Transverse colon (tissue), 4 donors: ENCODE measurements at regions not wholly inside any gene's neighbourhood (a gene's known extent, or its start where the extent isn't known, plus 50 kb on each side); places are given as distances from the start of the nearest gene placed in this dataset.

Experiments
- DNase-seq: peaks from one replicate; pipeline ENCODE4 v3.0.0-alpha.2; 2019
- H3K27ac ChIP-seq, 4 donors: fragments of 200-600 bp; sonication (generic); 2 replicates each; pipeline ENCODE4 v1.5.1; 2016 to 2018; ENCODE audit warnings: inconsistent platforms in 4 of 4
- H3K27me3 ChIP-seq: fragments of 200-600 bp; sonication (generic); 2 replicates; pipeline ENCODE4 v1.5.1; 2017; ENCODE audit warnings: inconsistent platforms
- H3K36me3 ChIP-seq, 4 donors: fragments of 200-600 bp; sonication (generic); 2 replicates each; pipeline ENCODE4 v1.5.1; 2017 to 2019; ENCODE audit warnings: inconsistent platforms in 4 of 4
- H3K4me1 ChIP-seq, 4 donors: fragments of 200-600 bp; sonication (generic); 2 replicates each; pipeline ENCODE4 v1.5.1; 2017 to 2020; ENCODE audit warnings: inconsistent platforms in 4 of 4
- H3K4me3 ChIP-seq, 4 donors: fragments of 200-600 bp; sonication (generic); 1 replicate in 1 of 4; 2 replicates in 3 of 4; pipeline versions ENCODE4 v1.5.1 to v1.6.1; 2017 to 2019; ENCODE audit warnings: inconsistent platforms in 4 of 4
- H3K9me3 ChIP-seq, 2 donors: fragments of 200-600 bp; sonication (generic); 2 replicates each; pipeline ENCODE4 v1.5.1; 2017 to 2019; ENCODE audit warnings: inconsistent platforms in 2 of 2
- CTCF ChIP-seq, 5 experiments: fragments of 200-600 bp in 3 of 5; fragments of 450-650 bp in 2 of 5; sonication (generic) in 3 of 5; IDR thresholded peaks; 1 replicate in 2 of 5; 2 replicates in 3 of 5; pipeline ENCODE4 v1.5.1; 2016 to 2017; ENCODE audit warnings: antibody characterized with exemption in 5 of 5, inconsistent platforms in 3 of 5, mild to moderate bottlenecking in 2 of 5, moderate library complexity in 1 of 5
- EP300 ChIP-seq: sonication (generic); formaldehyde crosslinking; IDR thresholded peaks from one replicate; pipeline ENCODE4 v1.6.1; 2017; ENCODE audit warnings: antibody characterized with exemption, low read depth
- POLR2A ChIP-seq: fragments of 450-650 bp; IDR thresholded peaks from one replicate; pipeline ENCODE4 v1.6.1; 2016; ENCODE audit warnings: antibody characterized with exemption, mild to moderate bottlenecking, moderate library complexity
- POLR2AphosphoS5 ChIP-seq, 3 donors: sonication (generic); formaldehyde crosslinking; IDR thresholded peaks; one replicate each; pipeline ENCODE4 v1.6.1; 2016; ENCODE audit warnings: antibody characterized with exemption in 3 of 3
- WGBS, 2 donors: methylation state at CpG; one replicate each; pipeline ENCODE4 v1.1.5; 2018; ENCODE audit warnings: low coverage in 1 of 2; 5-methylcytosine and 5-hydroxymethylcytosine counted together
- in situ Hi-C, 4 donors: fragments of 200-750 bp; cut with MboI; loops; one replicate each; pipeline versions ENCODE4 v1.15.0 to v1.15.1; 2017; ENCODE audit warnings: low sequenced_read_pairs in 3 of 4, low pct_ligation_motif_present in 1 of 4, low pct_unique_long_range_greater_than_20kb in 1 of 4
- intact Hi-C: fragments of 100-400 bp; cut with DNase I; formaldehyde crosslinking; loops from one replicate; pipeline ENCODE4 v1.15.1; 2023; ENCODE audit warnings: low total_unique reads

GRCh38 chr4:177546745-177547144, 104.5 kb upstream of the AGA start:
- TF ChIP-seq EP300 (no peak), POLR2AphosphoS5 (IDR thresholded peaks at IDR 0.05) (no peak), POLR2A (no peak), CTCF (IDR thresholded peaks at IDR 0.05) (no peak)
- H3K27ac ChIP-seq: no peak overlapping the region
- in situ Hi-C loops (no loop called here), intact Hi-C loops (no loop called here)
- no peaks in the 10 kb centered on the region for H3K36me3 ChIP-seq
- H3K4me1 ChIP-seq: no peaks in the 10 kb centered on the region
- no peaks in the 10 kb centered on the region for H3K27me3 ChIP-seq
- DNase-seq: no peak
- no peak overlapping the region for H3K4me3 ChIP-seq
- no peaks in the 10 kb centered on the region for H3K9me3 ChIP-seq

GRCh38 chr4:177547985-177548384, 105.7 kb upstream of the AGA start:
- H3K27ac ChIP-seq: no peak overlapping the region
- H3K36me3 ChIP-seq: no peaks in the 10 kb centered on the region
- no peaks in the 10 kb centered on the region for H3K9me3 ChIP-seq
- 61 to 75% methylated on average over 1 of the region's 1 CpG for WGBS, 2 donors
- no peaks in the 10 kb centered on the region for H3K4me1 ChIP-seq
- intact Hi-C loops: no loop called here
- DNase-seq: no peak
- in situ Hi-C loops: no loop called here
- no peaks in the 10 kb centered on the region for H3K27me3 ChIP-seq
- no peak overlapping the region for H3K4me3 ChIP-seq
- TF ChIP-seq POLR2A (no peak), CTCF (IDR thresholded peaks at IDR 0.05) (no peak), POLR2AphosphoS5 (IDR thresholded peaks at IDR 0.05) (no peak), EP300 (no peak)

- TF ChIP-seq POLR2A: no peak
- TF ChIP-seq CTCF (IDR thresholded peaks at IDR 0.05): peak; percentile 39 to 57 (median 45)
- no peak overlapping the region for H3K27ac ChIP-seq
- H3K4me1 ChIP-seq: no peaks in the 10 kb centered on the region
- H3K27me3 ChIP-seq: no peaks in the 10 kb centered on the region
- DNase-seq: peak; percentile 16
- no peaks in the 10 kb centered on the region for H3K9me3 ChIP-seq
- in situ Hi-C loops (loop anchor here in 2 of 4 donors (25.0 kb wide), 1 partner anchor 1757 kb away; no protein-coding TSS in a partner anchor), intact Hi-C loops (no loop called here)
- 10 to 15% methylated on average over 1 to 2 of the region's 2 CpGs for WGBS, 2 donors
- H3K4me3 ChIP-seq: no peak overlapping the region
- no peaks in the 10 kb centered on the region for H3K36me3 ChIP-seq
Measured at GRCh38 chr4:177555007-177555574, 112.9 kb upstream of the AGA start.

- TF ChIP-seq POLR2A (no peak), EP300 (no peak), CTCF (IDR thresholded peaks at IDR 0.05) (no peak), POLR2AphosphoS5 (IDR thresholded peaks at IDR 0.05) (no peak)
- DNase-seq: no peak
- no peaks in the 10 kb centered on the region for H3K9me3 ChIP-seq
- 94 to 100% methylated on average over 5 to 21 of the region's 21 CpGs for WGBS, 2 donors
- in situ Hi-C loops: loop anchor here in 2 of 4 donors (25.0 kb wide), 1 partner anchor 1755 kb away; no protein-coding TSS in a partner anchor
- intact Hi-C loops: no loop called here
- no peak overlapping the region for H3K27ac ChIP-seq
- peaks cover 0 to 5% (median 0%) of the 10 kb centered on the region in 4 donors for H3K4me1 ChIP-seq
- no peaks in the 10 kb centered on the region for H3K27me3 ChIP-seq
- H3K4me3 ChIP-seq: no peak overlapping the region
- no peaks in the 10 kb centered on the region for H3K36me3 ChIP-seq
Measured at GRCh38 chr4:177557416-177557815, 115.2 kb upstream of the AGA start.
